ENCODE measurements at regions not wholly inside any gene's neighbourhood (a gene's known extent, or its start where the extent isn't known, plus 50 kb on each side); places are given as distances from the start of the nearest gene placed in this dataset.

DNA sequence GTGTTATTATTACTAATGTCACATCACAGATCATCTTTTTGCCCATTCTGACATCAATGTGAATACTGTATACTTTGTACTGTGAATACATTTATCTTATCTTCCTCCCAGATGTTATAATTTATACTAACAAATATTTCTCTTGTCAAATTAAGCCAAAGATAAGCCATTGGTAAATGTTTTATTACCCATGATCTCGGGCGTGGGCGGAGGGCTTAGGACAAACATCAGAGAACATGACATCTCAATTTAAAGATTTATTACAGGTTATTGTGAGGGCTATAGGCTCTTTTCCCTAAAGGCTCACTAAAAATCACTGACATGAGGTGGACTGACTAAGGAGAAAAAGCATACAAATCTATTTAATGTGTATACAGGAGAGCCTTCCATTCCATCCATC, 58.2 kb upstream of the DGKB start:
- intact Hi-C loops (cut with micrococcal nuclease) = no loop called here
- no peaks in the 10 kb centered on the region for H3K9me3 ChIP-seq (replicated peaks; ENCODE audit: control insufficient read depth, insufficient read depth, low read length)
- H3K36me3 ChIP-seq (ENCODE audit: control insufficient read depth in 2 of 2, extremely low read depth in 1 of 2, insufficient read depth in 2 of 2, low read length in 2 of 2) = no peaks in the 10 kb centered on the region
- H2AFZ ChIP-seq (ENCODE audit: low read depth, low read length) = no peak overlapping the region
- H3K27ac ChIP-seq (ENCODE audit: insufficient read depth, low read depth, low read length) = no peak overlapping the region
- DNase-seq (ENCODE audit: low read depth, low spot score) = no peak
- no peaks in the 10 kb centered on the region for H4K20me1 ChIP-seq (replicated peaks; ENCODE audit: control insufficient read depth, extremely low read depth, insufficient read depth, low read length)
- no peaks in the 10 kb centered on the region for H3K27me3 ChIP-seq (ENCODE audit: control insufficient read depth in 2 of 2, insufficient read depth in 2 of 2, low read length in 2 of 2)
- no peaks in the 10 kb centered on the region for H3K79me2 ChIP-seq (ENCODE audit: control insufficient read depth, insufficient read depth, low read length)
- dilution Hi-C loops (cut with MboI; ENCODE audit: extremely low pct_ligation_motif_present, low sequenced_read_pairs) = no loop called here
- H3K4me3 ChIP-seq (replicated peaks in 1 of 3; ENCODE audit: insufficient read depth in 1 of 3, low read depth in 1 of 3, low read length in 3 of 3) = no peak overlapping the region
- ChIA-PET POLR2A (no interaction called here), CTCF (no interaction called here)
- no peaks in the 10 kb centered on the region for H3K9me1 ChIP-seq (replicated peaks; ENCODE audit: control insufficient read depth, extremely low read depth, insufficient read depth, low read length)
- no peak for FAIRE-seq
- no peaks in the 10 kb centered on the region for H3K4me1 ChIP-seq (ENCODE audit: control insufficient read depth, extremely low read depth, insufficient read depth, low read length)
- TF ChIP-seq, protein P1, sequence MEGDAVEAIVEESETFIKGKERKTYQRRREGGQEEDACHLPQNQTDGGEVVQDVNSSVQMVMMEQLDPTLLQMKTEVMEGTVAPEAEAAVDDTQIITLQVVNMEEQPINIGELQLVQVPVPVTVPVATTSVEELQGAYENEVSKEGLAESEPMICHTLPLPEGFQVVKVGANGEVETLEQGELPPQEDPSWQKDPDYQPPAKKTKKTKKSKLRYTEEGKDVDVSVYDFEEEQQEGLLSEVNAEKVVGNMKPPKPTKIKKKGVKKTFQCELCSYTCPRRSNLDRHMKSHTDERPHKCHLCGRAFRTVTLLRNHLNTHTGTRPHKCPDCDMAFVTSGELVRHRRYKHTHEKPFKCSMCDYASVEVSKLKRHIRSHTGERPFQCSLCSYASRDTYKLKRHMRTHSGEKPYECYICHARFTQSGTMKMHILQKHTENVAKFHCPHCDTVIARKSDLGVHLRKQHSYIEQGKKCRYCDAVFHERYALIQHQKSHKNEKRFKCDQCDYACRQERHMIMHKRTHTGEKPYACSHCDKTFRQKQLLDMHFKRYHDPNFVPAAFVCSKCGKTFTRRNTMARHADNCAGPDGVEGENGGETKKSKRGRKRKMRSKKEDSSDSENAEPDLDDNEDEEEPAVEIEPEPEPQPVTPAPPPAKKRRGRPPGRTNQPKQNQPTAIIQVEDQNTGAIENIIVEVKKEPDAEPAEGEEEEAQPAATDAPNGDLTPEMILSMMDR (IDR thresholded peaks at IDR 0.05; ENCODE audit: extremely low read depth in 1 of 2, insufficient read depth in 1 of 2, low read depth in 1 of 2, low read length in 2 of 2) = no peak
- TF ChIP-seq POLR2A (IDR thresholded peaks at IDR 0.05; ENCODE audit: low read depth, low read length) (no peak), MYC (IDR thresholded peaks at IDR 0.05; ENCODE audit: low read depth, low read length) (no peak)
- H3K4me2 ChIP-seq (ENCODE audit: insufficient read depth, low read length) = no peak overlapping the region
- no TSS peak for BruUV-seq (replicated peaks)
- H3K9ac ChIP-seq (replicated peaks; ENCODE audit: extremely low read depth, insufficient read depth, low read length) = no peak overlapping the region

DNA sequence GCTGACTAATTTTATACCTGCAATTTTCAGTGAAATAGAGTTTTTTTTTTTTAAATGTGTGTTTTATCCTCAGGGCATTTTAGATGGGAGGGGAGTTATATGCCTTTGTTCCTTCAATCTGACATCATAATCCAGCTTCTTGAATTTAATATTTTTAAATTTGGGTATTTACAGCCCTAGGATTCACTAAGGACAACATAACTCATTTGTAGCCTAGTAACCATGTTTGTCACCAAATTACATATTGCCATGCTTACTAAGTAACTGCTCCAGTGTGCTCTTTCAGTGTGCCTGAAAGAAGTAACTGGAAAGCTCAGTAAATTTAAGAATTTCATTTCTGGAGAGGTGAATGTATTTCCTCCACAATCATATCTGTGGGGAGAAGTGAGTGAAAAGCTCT, 56.8 kb upstream of the DGKB start:
- H3K4me1 ChIP-seq (ENCODE audit: control insufficient read depth, extremely low read depth, insufficient read depth, low read length) = no peaks in the 10 kb centered on the region
- no peaks in the 10 kb centered on the region for H3K79me2 ChIP-seq (ENCODE audit: control insufficient read depth, insufficient read depth, low read length)
- no TSS peak for BruUV-seq (replicated peaks)
- H2AFZ ChIP-seq (ENCODE audit: low read depth, low read length) = no peak overlapping the region
- POLR2A ChIA-PET = no interaction called here
- dilution Hi-C loops (cut with MboI; ENCODE audit: extremely low pct_ligation_motif_present, low sequenced_read_pairs) = no loop called here
- H3K9ac ChIP-seq (replicated peaks; ENCODE audit: extremely low read depth, insufficient read depth, low read length) = no peak overlapping the region
- FAIRE-seq (no peak), DNase-seq (ENCODE audit: low read depth, low spot score) (no peak)
- no peak for TF ChIP-seq MYC (IDR thresholded peaks at IDR 0.05; ENCODE audit: low read depth, low read length)
- no peak for TF ChIP-seq FOS (IDR thresholded peaks at IDR 0.05; ENCODE audit: borderline replicate concordance, insufficient read depth, low read length)
- TF ChIP-seq, protein P2, sequence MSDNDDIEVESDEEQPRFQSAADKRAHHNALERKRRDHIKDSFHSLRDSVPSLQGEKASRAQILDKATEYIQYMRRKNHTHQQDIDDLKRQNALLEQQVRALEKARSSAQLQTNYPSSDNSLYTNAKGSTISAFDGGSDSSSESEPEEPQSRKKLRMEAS (IDR thresholded peaks at IDR 0.05; ENCODE audit: insufficient read depth, insufficient read length) = no peak
- no peak for TF ChIP-seq JUN (IDR thresholded peaks at IDR 0.05; ENCODE audit: borderline replicate concordance, insufficient read depth, insufficient read length, low read depth)
- TF ChIP-seq EZH2 (IDR thresholded peaks at IDR 0.05; ENCODE audit: borderline replicate concordance, low read depth, low read length, severe bottlenecking) = no peak
- TF ChIP-seq POLR2A (IDR thresholded peaks at IDR 0.05; ENCODE audit: low read depth, low read length) = no peak
- TF ChIP-seq GATA2 (IDR thresholded peaks at IDR 0.05; ENCODE audit: insufficient read depth, insufficient read length, low read depth, low read length) = no peak
- TF ChIP-seq, protein P1 (IDR thresholded peaks at IDR 0.05; ENCODE audit: extremely low read depth in 1 of 2, insufficient read depth in 1 of 2, low read depth in 1 of 2, low read length in 2 of 2) = no peak
- TF ChIP-seq POLR2AphosphoS5 (IDR thresholded peaks at IDR 0.05; ENCODE audit: insufficient read depth, low read depth, low read length) = no peak
- H3K27me3 ChIP-seq (ENCODE audit: control insufficient read depth in 2 of 2, insufficient read depth in 2 of 2, low read length in 2 of 2) = no peaks in the 10 kb centered on the region
- H3K9me1 ChIP-seq (replicated peaks; ENCODE audit: control insufficient read depth, extremely low read depth, insufficient read depth, low read length) = no peaks in the 10 kb centered on the region
- no peak overlapping the region for H3K4me2 ChIP-seq (ENCODE audit: insufficient read depth, low read length)
- no peak overlapping the region for H3K4me3 ChIP-seq (replicated peaks in 1 of 3; ENCODE audit: insufficient read depth in 1 of 3, low read depth in 1 of 3, low read length in 3 of 3)
- no peak overlapping the region for H3K27ac ChIP-seq (ENCODE audit: insufficient read depth, low read depth, low read length)
- no peaks in the 10 kb centered on the region for H4K20me1 ChIP-seq (replicated peaks; ENCODE audit: control insufficient read depth, extremely low read depth, insufficient read depth, low read length)
- no peaks in the 10 kb centered on the region for H3K9me3 ChIP-seq (replicated peaks; ENCODE audit: control insufficient read depth, insufficient read depth, low read length)
- intact Hi-C loops (cut with micrococcal nuclease) = no loop called here
- CTCF ChIA-PET = interaction anchor here (0.6 to 1.3 kb wide), 5 partner anchors 9 to 690 kb away, joined by 3 to 5 read pairs (median 3); no protein-coding TSS in a partner anchor
- H3K36me3 ChIP-seq (ENCODE audit: control insufficient read depth in 2 of 2, extremely low read depth in 1 of 2, insufficient read depth in 2 of 2, low read length in 2 of 2) = no peaks in the 10 kb centered on the region
